ENCODE measurements at regions not wholly inside any gene's neighbourhood (a gene's known extent, or its start where the extent isn't known, plus 50 kb on each side); places are given as distances from the start of the nearest gene placed in this dataset.

DNA sequence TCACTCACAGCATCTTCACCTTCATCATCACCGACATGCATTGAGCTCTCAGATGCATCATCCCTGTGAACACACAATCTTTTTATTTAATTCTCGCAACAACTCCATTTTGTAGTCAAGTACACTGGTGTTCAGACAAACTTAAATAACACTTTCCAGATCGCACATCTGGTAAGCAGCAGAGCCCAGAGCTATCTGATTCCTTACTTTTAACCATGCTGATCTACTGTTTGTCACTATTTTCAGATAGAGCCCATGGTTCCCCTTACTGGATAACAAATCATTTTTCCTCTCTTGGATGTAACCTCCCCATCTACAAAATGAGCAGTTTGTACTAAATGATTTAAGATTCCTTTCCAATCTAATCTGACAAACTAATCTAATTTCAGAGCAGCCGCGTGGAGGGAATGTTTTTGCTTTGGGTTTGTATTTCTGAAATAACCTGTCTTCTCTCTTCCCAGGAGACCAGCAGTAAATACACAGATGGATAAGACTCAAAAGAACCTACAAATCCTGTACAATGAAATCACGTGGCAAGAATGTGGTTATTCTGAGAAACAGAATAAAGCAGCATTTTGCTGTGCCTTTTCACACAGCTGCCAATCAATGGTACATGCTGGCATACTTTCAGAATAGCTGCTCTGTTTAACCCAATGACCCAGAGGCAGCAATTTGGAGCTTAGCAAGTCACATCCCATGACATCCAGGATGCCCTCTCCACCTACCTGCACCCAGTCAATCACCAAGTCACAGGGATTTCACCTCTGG is 72.9 kb upstream of the CCL2 start:
- TF ChIP-seq EP300 (IDR thresholded peaks at IDR 0.05; ENCODE audit: borderline replicate concordance), result no peak
- TF ChIP-seq YY1 (IDR thresholded peaks at IDR 0.05; ENCODE audit: low read depth), result no peak

All from Ishikawa (cell line).